ENCODE measurements at regions not wholly inside any gene's neighbourhood (a gene's known extent, or its start where the extent isn't known, plus 50 kb on each side); places are given as distances from the start of the nearest gene placed in this dataset.

DNA sequence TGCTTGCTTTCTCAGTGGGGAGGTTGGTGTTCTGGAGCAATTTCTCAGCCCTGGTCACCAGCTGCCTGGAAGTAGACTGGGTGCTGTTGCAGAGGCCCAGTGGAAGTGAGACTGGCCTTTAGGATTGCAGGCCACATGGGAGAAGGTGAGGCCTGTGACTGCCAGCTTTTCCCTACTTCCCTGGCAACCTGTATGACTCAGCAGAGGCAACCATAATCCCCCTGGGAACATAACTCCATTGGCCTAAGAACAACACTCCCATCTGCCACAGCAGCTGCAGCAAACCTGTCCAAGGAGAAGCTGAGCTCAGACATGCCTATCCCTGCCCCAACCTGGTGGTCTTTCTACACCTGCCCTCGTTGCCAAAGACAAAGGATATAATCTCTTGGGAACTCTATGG, 473.5 kb upstream of the SPTLC3 start:
- Histone ChIP-seq H4K5ac (ENCODE audit: insufficient read length, low read depth, low read length) (no peak overlapping the region), H3K4me1 (ENCODE audit: insufficient read depth, low read length) (no peaks in the 10 kb centered on the region), H3K56ac (ENCODE audit: insufficient read length, low read depth, low read length) (no peak overlapping the region), H2AK5ac (ENCODE audit: insufficient read length, low read length) (no peak overlapping the region), H2BK5ac (ENCODE audit: insufficient read length, low read length) (no peak overlapping the region), H3K79me1 (ENCODE audit: insufficient read depth, low read depth, low read length, poor library complexity, severe bottlenecking) (no peaks in the 10 kb centered on the region), H3K18ac (ENCODE audit: insufficient read length, low read depth, low read length) (no peak overlapping the region), H2BK12ac (ENCODE audit: insufficient read length, low read depth, low read length) (no peak overlapping the region), H3K9ac (ENCODE audit: extremely low read depth, insufficient read length, low read length) (no peak overlapping the region), H3K23ac (ENCODE audit: insufficient read length, low read depth, low read length) (no peak overlapping the region), H2BK120ac (ENCODE audit: low read depth, low read length, poor library complexity, severe bottlenecking) (no peak overlapping the region), H3K9me3 (ENCODE audit: control insufficient read depth, low read depth, low read length) (no peaks in the 10 kb centered on the region), H3K4ac (ENCODE audit: low read depth, low read length) (no peak overlapping the region), H3T11ph (ENCODE audit: low read length) (no peak overlapping the region), H3K14ac (ENCODE audit: insufficient read depth, low read length) (no peak overlapping the region), H3K4me2 (ENCODE audit: insufficient read depth, insufficient read length, low read length) (no peak overlapping the region), H3K23me2 (ENCODE audit: insufficient read length, low read depth, low read length, poor library complexity, severe bottlenecking) (no peaks in the 10 kb centered on the region), H2BK20ac (ENCODE audit: low read depth, low read length, poor library complexity, severe bottlenecking) (no peak overlapping the region), H4K8ac (replicated peaks; ENCODE audit: insufficient read length, low read depth, low read length) (no peak overlapping the region), H4K20me1 (ENCODE audit: control insufficient read depth, insufficient read depth, insufficient read length) (no peaks in the 10 kb centered on the region), H2BK15ac (ENCODE audit: low read depth, low read length) (no peak overlapping the region), H4K91ac (ENCODE audit: insufficient read length, low read depth, low read length) (no peak overlapping the region), H3K79me2 (ENCODE audit: insufficient read depth, low read length) (no peaks in the 10 kb centered on the region), H3K27ac (ENCODE audit: insufficient read length, low read depth, low read length) (no peak overlapping the region), H2AFZ (ENCODE audit: low read length) (no peak overlapping the region), H3K27me3 (ENCODE audit: insufficient read depth, low read length) (no peaks in the 10 kb centered on the region)
- H3K36me3 Mint-ChIP-seq (ENCODE audit: insufficient read depth in 1 of 3, low read depth in 3 of 3): no peaks in the 10 kb centered on the region
- H3K27ac Mint-ChIP-seq: peak overlapping the region in 2 of 3 experiments; percentile 50 to 51; a peak in 2 of 7 replicates
- WGBS (ENCODE audit: extremely low coverage, insufficient read length, low lambda C conversion rate): no CpG with 5 or more reads among the region's 1 CpG
- H3K4me3 Mint-ChIP-seq: no peak overlapping the region
- DNase-seq: no peak
- peaks cover 9 to 10% of the 10 kb centered on the region in 2 experiments for H3K4me1 Mint-ChIP-seq
- H3K9me3 Mint-ChIP-seq: peaks cover 0 to 3% of the 10 kb centered on the region in 2 experiments; a peak in 3 of 5 replicates
- H3K27me3 Mint-ChIP-seq (ENCODE audit: low read depth): no peaks in the 10 kb centered on the region
- TF ChIP-seq, protein P1, sequence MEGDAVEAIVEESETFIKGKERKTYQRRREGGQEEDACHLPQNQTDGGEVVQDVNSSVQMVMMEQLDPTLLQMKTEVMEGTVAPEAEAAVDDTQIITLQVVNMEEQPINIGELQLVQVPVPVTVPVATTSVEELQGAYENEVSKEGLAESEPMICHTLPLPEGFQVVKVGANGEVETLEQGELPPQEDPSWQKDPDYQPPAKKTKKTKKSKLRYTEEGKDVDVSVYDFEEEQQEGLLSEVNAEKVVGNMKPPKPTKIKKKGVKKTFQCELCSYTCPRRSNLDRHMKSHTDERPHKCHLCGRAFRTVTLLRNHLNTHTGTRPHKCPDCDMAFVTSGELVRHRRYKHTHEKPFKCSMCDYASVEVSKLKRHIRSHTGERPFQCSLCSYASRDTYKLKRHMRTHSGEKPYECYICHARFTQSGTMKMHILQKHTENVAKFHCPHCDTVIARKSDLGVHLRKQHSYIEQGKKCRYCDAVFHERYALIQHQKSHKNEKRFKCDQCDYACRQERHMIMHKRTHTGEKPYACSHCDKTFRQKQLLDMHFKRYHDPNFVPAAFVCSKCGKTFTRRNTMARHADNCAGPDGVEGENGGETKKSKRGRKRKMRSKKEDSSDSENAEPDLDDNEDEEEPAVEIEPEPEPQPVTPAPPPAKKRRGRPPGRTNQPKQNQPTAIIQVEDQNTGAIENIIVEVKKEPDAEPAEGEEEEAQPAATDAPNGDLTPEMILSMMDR (conservative IDR thresholded peaks at IDR 0.05): no peak
